Dermis blood vessel endothelial cell (primary cell): ENCODE measurements at regions not wholly inside any gene's neighbourhood (a gene's known extent, or its start where the extent isn't known, plus 50 kb on each side); places are given as distances from the start of the nearest gene placed in this dataset.

Experiments
- DNase-seq: peaks from one replicate; pipeline ENCODE4 v3.0.0; 2010

DNA sequence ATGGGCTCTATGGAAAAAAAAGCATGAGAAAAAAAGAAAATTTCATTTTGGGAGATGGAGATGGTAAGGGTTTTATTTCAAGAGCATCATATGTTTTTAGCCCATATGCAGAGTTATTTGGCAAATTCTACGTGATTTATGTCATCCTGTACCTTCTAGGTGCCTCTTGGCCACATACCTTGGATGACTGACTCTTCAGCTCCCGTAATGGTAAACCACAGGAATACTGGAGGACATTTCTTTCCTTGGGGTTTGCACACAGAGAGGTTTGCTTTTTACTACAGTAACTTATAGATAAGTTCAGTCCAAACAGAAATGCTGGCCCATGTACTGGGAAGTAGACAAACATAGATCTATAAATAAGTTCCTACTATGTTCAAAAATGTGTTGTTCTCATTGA is 132.2 kb downstream of the SH3BGRL2 start:
- no peak for DNase-seq

DNA sequence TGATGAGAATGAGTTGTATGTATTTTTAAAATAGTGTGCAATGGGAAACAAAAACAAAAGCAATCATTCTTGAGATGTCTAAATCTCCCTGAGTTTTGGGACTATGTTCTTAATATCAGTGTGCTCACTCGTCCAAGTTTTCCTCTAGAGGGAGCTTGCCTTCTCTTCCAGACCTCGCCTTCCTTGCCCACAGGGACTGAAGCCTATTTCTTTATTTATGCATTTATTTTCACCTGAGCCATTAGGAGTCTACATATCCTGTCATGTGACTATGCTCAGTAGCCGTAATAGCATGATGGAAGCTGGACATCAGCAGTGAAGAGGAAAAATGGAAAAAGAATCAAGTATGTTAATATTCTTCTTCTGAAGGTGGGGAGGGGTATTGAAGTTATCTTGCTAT is 131.2 kb downstream of the SH3BGRL2 start:
- peak; percentile 41 for DNase-seq

DNA sequence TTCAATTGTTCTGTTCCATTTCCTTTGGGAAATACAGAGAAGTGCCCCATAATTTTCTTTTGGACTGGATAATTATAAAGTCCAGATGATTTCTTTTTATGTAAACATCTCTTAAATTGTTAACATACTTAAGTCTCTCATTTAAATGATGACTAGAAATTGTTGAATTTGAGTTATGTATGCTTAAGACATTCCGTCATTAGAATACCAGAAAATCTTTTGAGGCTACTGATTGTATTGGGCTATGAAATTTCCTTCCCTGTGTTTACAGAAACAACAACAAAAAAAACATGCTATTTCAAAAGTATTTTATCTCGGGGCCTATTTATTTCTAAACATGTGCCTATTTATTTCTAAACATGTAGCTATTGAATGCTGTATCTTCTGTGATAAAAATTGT is 125.4 kb downstream of the SH3BGRL2 start:
- DNase-seq = peak; percentile 40

DNA sequence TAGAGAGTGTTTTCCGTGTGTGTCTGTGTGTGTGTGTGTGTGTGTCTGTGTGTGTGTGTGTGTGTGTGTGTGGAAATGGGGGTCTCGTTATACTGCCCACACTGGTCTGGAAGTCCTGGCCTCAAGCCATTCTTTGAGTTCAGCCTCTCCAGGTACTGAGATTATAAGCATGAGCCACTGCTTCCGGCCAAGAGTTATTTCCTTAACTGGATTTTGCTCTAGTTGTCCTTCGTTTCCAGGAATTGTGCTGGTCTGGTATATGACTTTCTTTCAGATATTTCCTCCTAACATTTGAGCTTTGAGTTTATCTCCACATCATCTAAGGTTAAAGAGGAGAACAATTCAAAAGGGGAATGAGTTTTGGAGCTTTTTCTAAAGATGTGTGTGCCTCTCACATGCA is 124.8 kb downstream of the SH3BGRL2 start:
- peak; percentile 84 for DNase-seq
